ENCODE measurements at regions not wholly inside any gene's neighbourhood (a gene's known extent, or its start where the extent isn't known, plus 50 kb on each side); places are given as distances from the start of the nearest gene placed in this dataset.

GRCh38 chr13:111479412-111479811, 159.0 kb downstream of the TEX29 start:
- TF ChIP-seq CTCF (conservative IDR thresholded peaks at IDR 0.05; ENCODE audit: low read length) (no peak), EZH2phosphoT487 (IDR thresholded peaks at IDR 0.05; ENCODE audit: borderline replicate concordance, low read depth, low read length) (no peak)
